Natural killer cell (primary cell): ENCODE measurements at regions not wholly inside any gene's neighbourhood (a gene's known extent, or its start where the extent isn't known, plus 50 kb on each side); places are given as distances from the start of the nearest gene placed in this dataset.
A peak's percentile ranks its signal among the peaks of the same experiment; 100 is the strongest.
"Not testable (repeated sequence)": the region's sequence is repeated elsewhere in the genome, so short reads cannot be mapped to it uniquely, and the experiment has no call there.

Source experiments
- ATAC-seq, 3 donors: fragments of 150-1000 bp in 2 of 3; fragments of 200-7000 bp in 1 of 3; cut with Tn5 transposase; 1 replicate in 1 of 3; 2 replicates in 2 of 3; pipeline ENCODE4 v1.10.0; 2021; ENCODE audit warnings: mild to moderate bottlenecking in 2 of 3, moderate library complexity in 2 of 3
- DNase-seq, 2 donors: peaks; one replicate each; pipeline versions ENCODE4 v3.0.0 to v3.0.0-alpha.2; 2013 to 2021; ENCODE audit warnings: mixed read lengths in 1 of 2
- H3K27ac ChIP-seq: one replicate; pipeline ENCODE4 v1.5.1; 2013; ENCODE audit warnings: mild to moderate bottlenecking, low read length
- H3K27me3 ChIP-seq: one replicate; pipeline ENCODE4 v1.6.1; 2013; ENCODE audit warnings: low read length; ENCODE audit not compliant: control insufficient read depth, insufficient read depth
- H3K36me3 ChIP-seq: one replicate; pipeline ENCODE4 v1.6.1; 2013; ENCODE audit warnings: low read length; ENCODE audit not compliant: control insufficient read depth, insufficient read depth
- H3K4me1 ChIP-seq: one replicate; pipeline ENCODE4 v1.6.1; 2013; ENCODE audit warnings: low read length; ENCODE audit not compliant: control insufficient read depth, insufficient read depth
- H3K4me3 ChIP-seq: one replicate; pipeline ENCODE4 v1.5.1; 2013; ENCODE audit warnings: low read length
- H3K9me3 ChIP-seq: one replicate; pipeline ENCODE4 v1.6.1; 2013; ENCODE audit warnings: low read length; ENCODE audit not compliant: control insufficient read depth, insufficient read depth
- H3K27ac Mint-ChIP-seq, 2 donors: one replicate each; pipeline ENCODE4 v1.8.0; 2022; ENCODE audit warnings: mild to moderate bottlenecking in 2 of 2, mixed read lengths in 2 of 2, moderate library complexity in 1 of 2
- H3K27me3 Mint-ChIP-seq, 2 donors: one replicate each; pipeline ENCODE4 v1.8.0; 2022; ENCODE audit warnings: low read depth in 2 of 2, mixed read lengths in 2 of 2
- H3K36me3 Mint-ChIP-seq: one replicate; pipeline ENCODE4 v1.8.0; 2022; ENCODE audit warnings: mixed read lengths
- H3K4me1 Mint-ChIP-seq, 2 donors: one replicate each; pipeline ENCODE4 v1.8.0; 2022; ENCODE audit warnings: mixed read lengths in 2 of 2
- H3K4me3 Mint-ChIP-seq: one replicate; pipeline ENCODE4 v1.8.0; 2022; ENCODE audit warnings: mild to moderate bottlenecking, moderate library complexity, mixed read lengths
- H3K9me3 Mint-ChIP-seq, 2 donors: one replicate each; pipeline ENCODE4 v1.8.0; 2022; ENCODE audit warnings: mixed read lengths in 2 of 2
- CTCF ChIP-seq: fragments of 200-600 bp; IDR thresholded peaks from one replicate; pipeline ENCODE4 v1.8.0; 2022; ENCODE audit warnings: antibody characterized with exemption
- WGBS: methylation state at CpG from one replicate; pipeline ENCODE4 v1.1.7; 2013; ENCODE audit warnings: missing lambda C conversion rate; ENCODE audit not compliant: insufficient coverage; 5-methylcytosine and 5-hydroxymethylcytosine counted together
- intact Hi-C: fragments of 100-400 bp; cut with micrococcal nuclease; formaldehyde crosslinking; loops from one replicate; pipeline ENCODE4 v1.14.2; 2022

GRCh38 chr4:42778349-42778748 is 114.2 kb upstream of the GRXCR1 start:
- no peaks in the 10 kb centered on the region for H3K27me3 Mint-ChIP-seq
- H3K4me1 Mint-ChIP-seq, result no peaks in the 10 kb centered on the region
- H3K36me3 Mint-ChIP-seq, result no peaks in the 10 kb centered on the region
- H3K27me3 ChIP-seq, result no peaks in the 10 kb centered on the region
- no peak for ATAC-seq
- H3K36me3 ChIP-seq, result no peaks in the 10 kb centered on the region
- no peak overlapping the region for H3K27ac Mint-ChIP-seq
- no peaks in the 10 kb centered on the region for H3K9me3 ChIP-seq
- TF ChIP-seq CTCF, result no peak
- intact Hi-C loops, result no loop called here
- H3K4me1 ChIP-seq, result no peaks in the 10 kb centered on the region
- no peaks in the 10 kb centered on the region for H3K9me3 Mint-ChIP-seq
- no peak overlapping the region for H3K4me3 ChIP-seq
- no peak overlapping the region for H3K4me3 Mint-ChIP-seq
- DNase-seq, result no peak
- no peak overlapping the region for H3K27ac ChIP-seq
- WGBS, result 70% methylated on average over 6 of the region's 6 CpGs

DNA sequence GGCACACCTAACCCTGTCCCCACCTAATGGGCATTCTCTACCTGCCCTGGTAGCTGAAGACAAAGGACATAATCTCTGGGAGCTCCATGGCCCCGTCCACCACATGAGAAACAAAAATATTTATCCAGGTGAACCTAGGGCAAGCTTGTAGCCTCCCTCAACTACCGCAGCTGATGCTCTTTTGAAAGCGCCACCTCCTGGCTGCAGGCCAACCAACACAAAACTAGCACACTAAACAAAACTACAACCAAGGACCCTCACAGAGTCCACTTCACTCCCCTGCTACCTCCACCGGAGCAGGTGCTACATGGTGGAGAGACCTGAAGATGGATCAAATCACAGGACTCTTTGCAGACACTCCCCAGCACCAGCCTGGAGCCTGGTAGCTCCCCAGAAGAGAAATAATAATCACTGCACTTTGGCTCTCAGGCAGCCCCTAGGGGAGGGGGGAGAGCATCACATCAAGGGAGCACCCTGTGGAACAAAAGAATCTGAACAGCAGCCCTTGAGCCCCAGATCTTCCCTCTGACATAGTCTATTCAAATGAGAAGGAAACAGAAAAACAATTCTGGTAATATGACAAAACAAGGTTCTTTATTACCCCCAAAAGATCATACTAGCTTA is 111.3 kb upstream of the ATP8A1 start:
- no peaks in the 10 kb centered on the region for H3K9me3 Mint-ChIP-seq
- H3K27me3 Mint-ChIP-seq, result peaks cover 2 to 26% of the 10 kb centered on the region in 2 donors
- no peaks in the 10 kb centered on the region for H3K36me3 Mint-ChIP-seq
- intact Hi-C loops, result no loop called here
- H3K27ac ChIP-seq, result no peak overlapping the region
- no peaks in the 10 kb centered on the region for H3K36me3 ChIP-seq
- no peaks in the 10 kb centered on the region for H3K4me1 Mint-ChIP-seq
- no peak overlapping the region for H3K4me3 Mint-ChIP-seq
- no peaks in the 10 kb centered on the region for H3K4me1 ChIP-seq
- H3K27ac Mint-ChIP-seq, result no peak overlapping the region
- TF ChIP-seq CTCF, result no peak
- no peaks in the 10 kb centered on the region for H3K27me3 ChIP-seq
- no peak overlapping the region for H3K4me3 ChIP-seq
- H3K9me3 ChIP-seq, result no peaks in the 10 kb centered on the region
- DNase-seq (peak in 1 of 2 donors; percentile 42), ATAC-seq (no peak)
- WGBS, result 84% methylated on average over 4 of the region's 4 CpGs

DNA sequence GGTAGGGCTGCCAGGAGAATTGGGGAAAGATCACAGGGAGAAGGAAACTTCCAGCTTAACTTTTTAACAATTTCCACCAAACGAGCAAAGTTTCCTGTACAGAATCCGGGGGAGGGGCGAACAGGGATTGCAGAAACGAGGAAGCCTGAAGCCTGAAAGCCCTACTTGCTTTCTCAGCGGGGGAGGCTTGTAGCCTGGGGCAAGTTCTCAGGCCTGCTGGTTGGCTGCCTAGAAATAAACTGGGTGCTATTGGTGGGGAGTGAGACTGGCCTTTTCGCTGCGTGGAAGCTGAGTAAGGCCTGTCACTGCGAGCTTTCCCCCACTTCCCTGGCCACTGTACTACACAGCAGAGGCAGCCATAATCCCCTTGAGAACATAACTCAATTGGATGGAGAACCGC is 110.8 kb upstream of the ATP8A1 start:
- Mint-ChIP-seq H3K36me3 (no peaks in the 10 kb centered on the region), H3K4me1 (no peaks in the 10 kb centered on the region), H3K27me3 (peaks cover 2 to 26% of the 10 kb centered on the region in 2 donors), H3K4me3 (no peak overlapping the region), H3K27ac (no peak overlapping the region), H3K9me3 (no peaks in the 10 kb centered on the region)
- DNase-seq (no peak), ATAC-seq (no peak)
- Histone ChIP-seq H3K9me3 (no peaks in the 10 kb centered on the region), H3K4me1 (no peaks in the 10 kb centered on the region), H3K4me3 (no peak overlapping the region), H3K36me3 (no peaks in the 10 kb centered on the region), H3K27me3 (no peaks in the 10 kb centered on the region), H3K27ac (no peak overlapping the region)
- intact Hi-C loops, result no loop called here
- 87% methylated on average over 9 of the region's 9 CpGs for WGBS
- TF ChIP-seq CTCF, result no peak

DNA sequence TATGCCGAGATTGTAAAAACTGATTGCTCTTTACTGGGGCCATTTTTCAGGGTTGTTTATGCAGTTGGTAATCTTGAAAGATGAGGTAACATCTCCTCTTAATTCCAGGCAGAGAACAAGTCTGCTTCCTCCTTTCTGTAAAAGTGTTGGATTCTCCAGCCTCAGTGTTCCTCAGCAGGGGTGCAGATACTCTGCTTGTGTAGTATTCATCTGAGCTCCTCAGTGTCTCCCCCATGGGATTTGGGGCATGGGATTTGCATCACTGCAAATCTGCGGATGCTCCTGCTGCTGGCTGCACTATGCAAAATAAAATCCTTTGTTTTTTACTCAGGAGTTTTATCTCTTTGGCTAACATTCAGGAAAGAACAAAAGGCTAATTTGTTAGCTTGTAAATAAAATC is 104.9 kb upstream of the ATP8A1 start:
- Histone ChIP-seq H3K27ac (no peak overlapping the region), H3K4me3 (no peak overlapping the region), H3K36me3 (no peaks in the 10 kb centered on the region), H3K9me3 (no peaks in the 10 kb centered on the region), H3K27me3 (no peaks in the 10 kb centered on the region), H3K4me1 (no peaks in the 10 kb centered on the region)
- Mint-ChIP-seq H3K4me3 (no peak overlapping the region), H3K9me3 (no peaks in the 10 kb centered on the region), H3K36me3 (no peaks in the 10 kb centered on the region), H3K4me1 (no peaks in the 10 kb centered on the region), H3K27me3 (peaks cover 6% of the 10 kb centered on the region in 2 donors), H3K27ac (no peak overlapping the region)
- intact Hi-C loops, result no loop called here
- DNase-seq (no peak), ATAC-seq (no peak)
- TF ChIP-seq CTCF, result no peak
- WGBS, result 78% methylated on average over 1 of the region's 2 CpGs

- H3K36me3 ChIP-seq, H3K4me3 Mint-ChIP-seq, H3K9me3 ChIP-seq, DNase-seq, H3K27ac Mint-ChIP-seq, H3K27ac ChIP-seq, H3K27me3 ChIP-seq, H3K36me3 Mint-ChIP-seq, ATAC-seq, H3K4me1 ChIP-seq, H3K4me3 ChIP-seq, intact Hi-C loops, H3K9me3 Mint-ChIP-seq, H3K4me1 Mint-ChIP-seq: not testable (repeated sequence)
- 56% methylated on average over 1 of the region's 2 CpGs for WGBS
- H3K27me3 Mint-ChIP-seq, result peaks cover 11 to 13% of the 10 kb centered on the region in 2 donors
Measured at GRCh38 chr4:42754965-42755364, 98.1 kb upstream of the ATP8A1 start.
